SK-N-SH (cell line): ENCODE measurements at regions not wholly inside any gene's neighbourhood (a gene's known extent, or its start where the extent isn't known, plus 50 kb on each side); places are given as distances from the start of the nearest gene placed in this dataset.

Experiments used
- CTCF ChIA-PET: fragments of 300-600, 350-600 bp; formaldehyde crosslinking; extraction: SDS; loops from one replicate; lab custom pipeline; 2021; lab: Yijun Ruan, JAX
- POLR2A ChIA-PET: fragments of 350-600 bp; sonication (Branson Sonifier 250); formaldehyde crosslinking; extraction: SDS; loops from one replicate; lab custom pipeline; 2020; ENCODE audit warnings: antibody characterized with exemption, inconsistent platforms; lab: Yijun Ruan, JAX
- DNase-seq: peaks from one replicate; pipeline ENCODE4 v3.0.0; 2012
- H2AFZ ChIP-seq: fragments of 200-600 bp; sonication (generic); 2 replicates; pipeline ENCODE4 v1.8.1; 2016; ENCODE audit warnings: antibody characterized with exemption, mild to moderate bottlenecking, low read depth
- H3F3A ChIP-seq: fragments of 200-600 bp; sonication (generic); replicated peaks from 2 replicates; pipeline ENCODE3; 2016; ENCODE audit warnings: antibody characterized with exemption, mild to moderate bottlenecking; ENCODE audit not compliant: insufficient read depth
- H3K27ac ChIP-seq, 2 experiments: fragments of 200-500 bp in 1 of 2; fragments of 200-600 bp in 1 of 2; sonication (Bioruptor generic) in 1 of 2; sonication (generic), shearing (Covaris generic) in 1 of 2; 2 replicates each; pipeline versions ENCODE4 v1.5.1 to v1.6.1; 2014 to 2016; ENCODE audit warnings: low read depth in 2 of 2, inconsistent platforms in 1 of 2, low read length in 1 of 2, mild to moderate bottlenecking in 1 of 2, mixed read lengths in 1 of 2
- H3K27me3 ChIP-seq: fragments of 200-600 bp; sonication (generic), shearing (Covaris generic); 2 replicates; pipeline ENCODE4 v1.6.1; 2016; ENCODE audit warnings: mixed run types; ENCODE audit not compliant: insufficient read depth
- H3K36me3 ChIP-seq, 2 experiments: fragments of 200-500 bp in 1 of 2; fragments of 200-600 bp in 1 of 2; sonication (Bioruptor generic) in 1 of 2; sonication (generic) in 1 of 2; replicated peaks in 1 of 2; 2 replicates each; pipeline versions ENCODE3 to v1.5.1; 2014 to 2016; ENCODE audit warnings: low read length in 1 of 2, mild to moderate bottlenecking in 1 of 2; ENCODE audit not compliant: insufficient read depth in 2 of 2, control insufficient read depth in 1 of 2
- H3K4me1 ChIP-seq, 2 experiments: fragments of 200-500 bp in 1 of 2; fragments of 200-600 bp in 1 of 2; sonication (Bioruptor generic) in 1 of 2; sonication (generic), shearing (Covaris generic) in 1 of 2; 2 replicates each; pipeline versions ENCODE4 v1.5.1 to v1.6.1; 2014 to 2016; ENCODE audit warnings: low read depth in 1 of 2, low read length in 1 of 2, mixed run types in 1 of 2; ENCODE audit not compliant: insufficient read depth in 2 of 2, control insufficient read depth in 1 of 2
- H3K4me2 ChIP-seq: fragments of 200-600 bp; sonication (generic), shearing (Covaris generic); 2 replicates; pipeline ENCODE4 v1.6.1; 2017; ENCODE audit warnings: mixed run types
- H3K4me3 ChIP-seq, 2 experiments: fragments of 200-500 bp in 1 of 2; fragments of 200-600 bp in 1 of 2; sonication (Bioruptor generic) in 1 of 2; sonication (generic), shearing (Covaris generic) in 1 of 2; 2 replicates each; pipeline versions ENCODE4 v1.5.1 to v1.8.1; 2014 to 2016; ENCODE audit warnings: low read depth in 2 of 2, inconsistent platforms in 1 of 2, low read length in 1 of 2, mild to moderate bottlenecking in 1 of 2, mixed read lengths in 1 of 2, moderate library complexity in 1 of 2
- H3K79me2 ChIP-seq: fragments of 200-600 bp; sonication (generic); 2 replicates; pipeline ENCODE4 v1.8.1; 2017; ENCODE audit warnings: mild to moderate bottlenecking; ENCODE audit not compliant: insufficient read depth
- H3K9ac ChIP-seq: fragments of 200-600 bp; sonication (generic); 2 replicates; pipeline ENCODE4 v1.6.1; 2017; ENCODE audit warnings: mixed run types
- H3K9me2 ChIP-seq: fragments of 200-600 bp; sonication (generic); 2 replicates; pipeline ENCODE4 v1.6.1; 2017; ENCODE audit warnings: mixed run types
- H3K9me3 ChIP-seq: fragments of 200-600 bp; sonication (generic); 2 replicates; pipeline ENCODE4 v1.6.1; 2017; ENCODE audit warnings: mixed run types, mild to moderate bottlenecking, moderate library complexity
- H4K20me1 ChIP-seq: fragments of 200-600 bp; sonication (generic); 2 replicates; pipeline ENCODE4 v1.6.1; 2017; ENCODE audit warnings: mild to moderate bottlenecking, mixed run types; ENCODE audit not compliant: insufficient read depth
- CTCF ChIP-seq: fragments of 200-600 bp; sonication (generic); IDR thresholded peaks from 2 replicates; pipeline ENCODE4 v1.6.1; 2017; ENCODE audit warnings: antibody characterized with exemption, mild to moderate bottlenecking, moderate library complexity
- ELF1 ChIP-seq: IDR thresholded peaks from 2 replicates; pipeline ENCODE4 v1.4.0; 2012
- EZH2phosphoT487 ChIP-seq: fragments of 200-600 bp; sonication (generic); IDR thresholded peaks from 2 replicates; pipeline ENCODE4 v1.6.1; 2017; ENCODE audit warnings: low read depth, mixed run types, mild to moderate bottlenecking, antibody characterized with exemption, moderate library complexity, borderline replicate concordance
- FOXJ3 ChIP-seq: sonication (generic); formaldehyde crosslinking; IDR thresholded peaks from 2 replicates; pipeline ENCODE4 v1.5.1; 2020; ENCODE audit warnings: mild to moderate bottlenecking, missing genetic modification reagents
- GATA2 ChIP-seq: sonication (generic); formaldehyde crosslinking; IDR thresholded peaks from 2 replicates; pipeline ENCODE4 v1.5.0; 2020; ENCODE audit warnings: mild to moderate bottlenecking, missing genetic modification reagents
- IRF3 ChIP-seq: fragments of 150-350 bp; IDR thresholded peaks from 2 replicates; pipeline ENCODE4 v1.6.1; 2016; ENCODE audit warnings: mild to moderate bottlenecking, low read depth, low read length
- JUND ChIP-seq: IDR thresholded peaks from 2 replicates; pipeline ENCODE4 v1.4.0; 2012
- MEF2A ChIP-seq: IDR thresholded peaks from 2 replicates; pipeline ENCODE4 v1.4.0; 2012; ENCODE audit warnings: low read depth, borderline replicate concordance
- MXI1 ChIP-seq: IDR thresholded peaks from 2 replicates; pipeline ENCODE4 v1.6.1; 2012; ENCODE audit warnings: mild to moderate bottlenecking, low read depth, low read length, improper control_type of control experiment
- NFIC ChIP-seq: IDR thresholded peaks from 2 replicates; pipeline ENCODE4 v1.4.0; 2012; ENCODE audit warnings: borderline replicate concordance
- NRF1 ChIP-seq: IDR thresholded peaks from 2 replicates; pipeline ENCODE4 v1.6.1; 2012; ENCODE audit warnings: low read depth, mild to moderate bottlenecking, low read length
- POLR2AphosphoS5 ChIP-seq: IDR thresholded peaks from 2 replicates; pipeline ENCODE4 v1.6.1; 2012; ENCODE audit warnings: low read depth, low read length
- REST ChIP-seq: IDR thresholded peaks from 2 replicates; pipeline ENCODE4 v1.6.1; 2012; ENCODE audit warnings: mild to moderate bottlenecking, low read depth, low read length, moderate library complexity
- RFX5 ChIP-seq: IDR thresholded peaks from 2 replicates; pipeline ENCODE4 v1.6.1; 2012; ENCODE audit warnings: mild to moderate bottlenecking, improper control_type of control experiment, low read length
- SMC3 ChIP-seq: IDR thresholded peaks from 2 replicates; pipeline ENCODE4 v1.6.1; 2012; ENCODE audit warnings: low read depth, low read length, improper control_type of control experiment
- TAF1 ChIP-seq: IDR thresholded peaks from 2 replicates; pipeline ENCODE4 v1.6.1; 2012; ENCODE audit warnings: low read depth, mild to moderate bottlenecking, low read length, moderate library complexity, borderline replicate concordance
- USF1 ChIP-seq: IDR thresholded peaks from 2 replicates; pipeline ENCODE4 v1.4.0; 2012; ENCODE audit warnings: low read depth, borderline replicate concordance
- USF2 ChIP-seq: fragments of 150-350 bp; IDR thresholded peaks from 2 replicates; pipeline ENCODE4 v1.6.1; 2017; ENCODE audit warnings: antibody characterized with exemption, low read length, low read depth, borderline replicate concordance
- WGBS: methylation state at CpG from one replicate; pipeline ENCODE4 v1.1.6; 2017; ENCODE audit warnings: low lambda C conversion rate; 5-methylcytosine and 5-hydroxymethylcytosine counted together

- TF ChIP-seq GATA2 (CRISPR knock-in tag): no peak
Observed at GRCh38 chr18:55838841-55839240, 250.8 kb upstream of the TCF4 start (continued).

- Histone ChIP-seq H3K4me3 (no peak overlapping the region), H3F3A (peaks cover 12% of the 10 kb centered on the region), H3K27ac (no peak overlapping the region), H3K9me3 (no peaks in the 10 kb centered on the region)
- DNase-seq: no peak
- no peak for TF ChIP-seq MEF2A
- no peak for TF ChIP-seq TAF1
- no peak for TF ChIP-seq SMC3
- no peak for TF ChIP-seq POLR2AphosphoS5
- TF ChIP-seq MXI1: no peak
- TF ChIP-seq REST: no peak
- no peak for TF ChIP-seq NFIC
- TF ChIP-seq ELF1: no peak
- no peak for TF ChIP-seq USF2
- no peak for TF ChIP-seq CTCF
- no peak for TF ChIP-seq FOXJ3
- TF ChIP-seq GATA2 (CRISPR knock-in tag): no peak
- TF ChIP-seq RFX5: no peak
- no peak for TF ChIP-seq JUND
- no peak for TF ChIP-seq NRF1
- TF ChIP-seq EZH2phosphoT487: no peak
- no peak for TF ChIP-seq USF1
- TF ChIP-seq IRF3: no peak
- TF ChIP-seq, all 33 proteins: peak for 0
- CTCF ChIA-PET: no interaction called here
- Histone ChIP-seq H3K4me1 (peaks cover 3 to 6% of the 10 kb centered on the region in 2 experiments; a peak in 2 of 4 replicates), H3K79me2 (no peaks in the 10 kb centered on the region), H3K9me2 (no peaks in the 10 kb centered on the region), H3K4me2 (no peak overlapping the region; the same call in 1 of the 2 replicates), H4K20me1 (no peaks in the 10 kb centered on the region), H3K36me3 (no peaks in the 10 kb centered on the region), H2AFZ (no peak overlapping the region), H3K27me3 (no peaks in the 10 kb centered on the region), H3K9ac (no peak overlapping the region)
- WGBS: 90% methylated on average over 6 of the region's 6 CpGs
- POLR2A ChIA-PET: no interaction called here
Observed at GRCh38 chr18:55838319-55838718, 250.3 kb upstream of the TCF4 start.
